Stimulated activated naive CD8-positive, alpha-beta T cell treated with anti-CD3 and anti-CD28 coated beads, Interleukin-15, Interleukin-2, amounts not matched to agents 100 U/mL and 50 U/mL, for 24 hours (primary cell): ENCODE measurements at regions not wholly inside any gene's neighbourhood (a gene's known extent, or its start where the extent isn't known, plus 50 kb on each side); places are given as distances from the start of the nearest gene placed in this dataset.

ENCODE experiments used
- ATAC-seq: fragments of 150-1000 bp; cut with Tn5 transposase; one replicate; pipeline ENCODE4 v1.10.0; 2021
- DNase-seq: peaks from one replicate; pipeline ENCODE4 v3.0.0; 2021

DNA sequence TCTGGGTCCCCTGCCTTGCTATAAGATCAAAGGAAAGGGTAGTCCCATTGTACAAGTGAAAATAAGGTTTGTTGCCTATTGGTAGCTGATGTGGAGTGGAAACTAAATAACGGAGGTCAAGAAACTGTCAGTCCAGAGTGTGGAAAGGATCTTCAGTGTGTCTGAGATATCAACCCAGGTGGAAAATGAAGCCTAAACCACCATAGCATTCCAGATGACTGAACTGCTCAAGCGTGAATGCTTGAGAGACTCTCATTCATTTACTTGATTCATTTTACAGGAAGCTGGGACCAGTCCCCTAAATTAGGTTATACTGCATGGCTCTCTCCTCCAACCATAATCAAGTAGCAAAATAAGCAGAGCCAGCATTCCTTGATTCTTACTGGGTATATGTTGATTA is 116.0 kb upstream of the SLC28A3 start:
- no peak for DNase-seq
- ATAC-seq = no peak

DNA sequence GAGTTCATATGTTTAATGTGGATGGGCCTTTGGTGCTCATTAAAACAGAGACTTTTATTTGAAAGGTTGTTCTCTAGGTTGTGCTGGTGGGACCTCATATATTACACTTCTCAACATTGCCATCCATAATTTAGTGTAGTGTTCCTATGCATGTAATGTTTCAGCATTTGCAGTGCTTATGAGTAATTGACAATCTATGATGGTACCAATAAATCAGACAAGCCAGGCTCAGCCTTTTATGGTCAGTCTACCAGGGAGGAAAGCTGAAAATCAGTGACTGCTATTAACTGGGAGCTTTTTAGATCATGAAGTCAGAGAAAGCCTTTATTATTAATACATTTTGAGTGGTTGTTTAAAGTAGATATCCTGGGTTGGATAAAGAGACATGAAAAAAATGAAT is 120.1 kb upstream of the SLC28A3 start:
- no peak for DNase-seq
- ATAC-seq = no peak

DNA sequence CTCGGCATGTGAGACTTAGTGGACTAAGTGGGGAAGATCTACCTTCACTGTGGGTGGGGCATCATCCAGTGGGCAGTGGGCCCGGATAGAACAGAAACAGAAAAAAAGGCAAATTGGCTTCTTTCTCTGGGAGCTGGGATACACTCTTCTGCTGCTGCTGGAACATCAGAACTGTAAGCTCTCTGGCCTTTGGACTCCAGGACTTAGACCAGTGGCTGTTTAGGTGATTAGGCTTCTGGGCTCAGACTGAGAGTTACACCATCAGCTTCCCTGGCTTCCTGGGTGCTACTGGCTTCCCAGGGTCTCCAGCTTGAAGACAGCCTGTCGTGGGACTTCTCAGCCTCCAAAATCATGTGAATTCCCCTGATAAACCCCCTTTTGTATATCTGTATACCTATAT is 122.7 kb upstream of the SLC28A3 start:
- DNase-seq = no peak
- no peak for ATAC-seq

DNA sequence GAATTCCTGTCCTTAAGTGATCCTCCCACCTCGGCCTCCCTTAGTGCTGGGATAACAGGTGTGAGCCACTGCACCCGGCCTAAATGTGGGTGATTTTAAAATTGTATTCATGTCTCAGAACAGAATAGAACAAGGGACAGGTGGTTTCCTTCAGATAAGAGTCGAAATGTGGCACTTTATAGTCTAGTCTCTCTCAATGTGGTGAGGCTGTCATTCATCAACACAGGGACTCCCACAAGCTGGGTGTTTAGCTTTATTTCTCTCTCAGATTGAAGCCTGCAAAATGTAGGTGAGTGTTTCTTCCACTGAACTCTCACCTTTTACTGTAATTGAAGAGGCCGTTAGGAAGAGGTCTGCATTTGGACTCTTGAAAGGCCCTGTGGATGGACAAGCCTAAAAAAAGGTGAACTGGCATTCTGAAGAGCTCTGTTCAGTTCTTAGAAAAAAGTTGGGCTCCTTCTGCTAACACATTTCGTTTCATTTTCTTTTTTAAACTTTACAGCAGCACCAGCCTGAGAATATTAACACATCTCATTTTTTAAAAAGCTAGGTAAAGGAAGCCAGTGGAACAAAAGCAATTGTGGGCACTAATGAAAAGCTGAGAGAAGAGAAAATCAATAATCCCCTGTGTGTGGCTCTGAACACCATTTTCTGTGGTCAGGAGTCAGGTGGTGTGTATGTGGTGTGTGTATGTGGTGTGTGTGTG is 126.2 kb upstream of the SLC28A3 start:
- DNase-seq (no peak), ATAC-seq (no peak)

DNA sequence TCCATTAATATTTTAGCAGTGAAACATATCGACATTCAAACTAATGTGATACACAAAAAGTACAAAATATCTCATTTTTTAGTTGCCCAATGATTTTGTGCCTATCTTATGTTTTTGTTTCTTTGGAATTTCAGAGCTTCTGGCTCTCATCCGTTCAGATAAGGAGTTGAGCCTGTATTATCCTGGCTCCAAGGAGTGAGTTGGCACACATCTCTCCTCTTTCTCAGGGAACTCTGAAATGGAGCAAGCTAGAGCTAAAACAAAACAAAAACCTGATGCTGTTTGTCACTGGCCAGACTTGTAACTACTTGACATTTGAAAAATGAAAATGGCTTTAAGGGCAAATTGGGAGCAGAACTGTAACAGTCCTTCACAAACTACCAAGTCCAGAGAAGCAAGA is 131.3 kb upstream of the SLC28A3 start:
- no peak for DNase-seq

DNA sequence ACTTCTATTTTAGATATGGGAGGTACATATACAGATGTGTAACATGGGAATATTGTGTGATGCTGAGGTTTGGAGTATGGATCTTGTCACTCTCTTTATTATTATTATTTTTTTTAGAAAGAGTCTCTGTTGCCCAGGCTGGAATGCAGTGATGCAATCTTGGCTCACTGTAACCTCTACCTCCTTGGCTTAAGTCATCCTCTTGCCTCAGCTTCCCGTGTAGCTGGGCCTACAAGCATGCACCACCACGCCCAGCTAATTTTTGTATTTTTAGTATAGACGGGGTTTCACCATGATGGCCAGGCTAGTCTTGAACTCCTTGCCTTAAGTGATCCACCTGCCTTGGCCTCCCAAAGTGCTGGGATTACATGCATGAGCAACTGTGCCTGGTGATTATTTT is 138.4 kb upstream of the SLC28A3 start:
- ATAC-seq (no peak), DNase-seq (no peak)

More for the DNA sequence above, 131.3 kb upstream of the SLC28A3 start:
- ATAC-seq = no peak

DNA sequence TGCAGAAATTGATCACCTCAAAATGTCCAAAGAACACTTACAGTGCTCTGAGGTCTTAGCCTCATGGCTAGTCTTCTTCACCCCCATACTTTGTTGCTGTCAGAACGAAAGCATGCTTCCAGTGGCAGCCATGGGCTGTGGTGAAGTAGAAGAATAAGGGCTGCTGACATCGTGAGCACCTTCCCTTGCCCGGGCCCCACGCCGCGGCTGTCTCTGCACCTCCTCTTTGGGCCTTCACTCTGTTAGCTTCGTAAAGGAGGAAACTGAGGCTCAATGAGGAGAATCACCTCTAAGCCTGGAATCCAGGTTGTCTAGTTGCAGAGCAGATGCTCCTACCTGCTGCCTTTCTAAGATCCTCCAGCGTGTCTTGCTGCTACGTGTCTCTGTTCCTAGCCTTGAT is 139.5 kb upstream of the SLC28A3 start:
- no peak for ATAC-seq
- DNase-seq = no peak

DNA sequence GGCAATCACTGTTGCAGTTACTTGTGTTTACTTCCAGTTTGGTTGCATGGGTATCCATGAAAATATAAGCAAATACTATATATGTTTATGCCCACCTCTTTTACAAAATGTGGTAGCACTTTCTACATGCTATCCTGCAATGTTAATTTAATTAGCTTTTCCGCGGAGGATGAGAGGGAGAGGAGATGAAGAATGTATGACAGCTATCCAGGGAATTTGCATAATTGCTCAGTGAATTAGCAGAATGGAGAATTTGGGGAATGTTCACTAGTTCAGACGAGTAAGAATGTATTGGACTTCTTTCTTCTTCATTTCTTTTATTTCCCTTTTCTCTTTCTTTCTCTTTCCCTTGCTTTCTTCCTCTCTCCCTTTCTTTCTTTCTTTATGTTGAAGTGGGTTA is 140.7 kb upstream of the SLC28A3 start:
- ATAC-seq (no peak), DNase-seq (no peak)

DNA sequence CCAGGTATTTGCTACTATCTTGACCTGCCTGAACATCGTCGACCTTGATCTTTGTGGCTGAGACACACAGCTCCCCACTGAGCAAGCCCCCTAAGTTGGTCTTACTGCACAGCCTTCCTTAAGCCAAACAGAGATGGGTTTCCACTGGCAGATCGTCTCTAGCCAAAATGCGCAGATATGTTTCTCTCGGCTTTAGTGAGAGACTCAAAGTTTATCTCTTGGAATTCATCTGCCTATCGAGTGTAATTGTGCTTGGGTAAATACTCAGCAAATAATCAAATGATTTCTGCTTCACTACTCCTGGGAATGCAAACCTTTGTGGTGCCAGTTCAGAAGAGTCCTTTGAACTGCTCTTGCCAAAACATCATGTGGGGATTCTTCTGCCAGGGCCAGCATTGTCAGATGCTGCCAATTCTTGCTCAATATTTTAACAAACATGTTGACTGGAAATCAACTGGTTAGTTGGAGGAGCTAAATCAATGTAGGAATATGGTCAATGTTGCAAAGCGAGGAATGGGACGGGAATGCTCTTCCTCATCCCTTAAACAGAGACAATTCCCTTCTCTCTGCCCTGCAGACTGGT is 141.2 kb upstream of the SLC28A3 start:
- ATAC-seq (no peak), DNase-seq (no peak)

DNA sequence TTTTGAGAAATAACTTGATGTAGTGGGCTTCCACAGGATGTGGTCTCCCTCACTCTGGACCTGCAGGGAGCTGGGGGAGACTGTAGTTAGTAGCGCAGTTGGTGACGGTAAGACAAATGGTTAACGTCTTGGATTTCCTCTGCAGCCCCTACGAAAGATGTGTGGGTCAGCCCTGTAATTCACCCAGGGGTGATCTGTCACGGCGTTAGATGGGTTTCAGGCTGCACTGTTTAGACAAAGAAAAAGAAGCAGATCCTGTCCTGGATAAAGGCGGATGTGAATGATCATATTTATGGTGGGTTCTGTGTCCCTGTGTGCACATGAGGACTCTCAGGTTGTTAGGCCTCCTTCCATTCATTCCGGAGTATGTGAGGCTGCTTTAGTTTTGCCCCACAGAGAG is 142.0 kb upstream of the SLC28A3 start:
- no peak for DNase-seq
- no peak for ATAC-seq

DNA sequence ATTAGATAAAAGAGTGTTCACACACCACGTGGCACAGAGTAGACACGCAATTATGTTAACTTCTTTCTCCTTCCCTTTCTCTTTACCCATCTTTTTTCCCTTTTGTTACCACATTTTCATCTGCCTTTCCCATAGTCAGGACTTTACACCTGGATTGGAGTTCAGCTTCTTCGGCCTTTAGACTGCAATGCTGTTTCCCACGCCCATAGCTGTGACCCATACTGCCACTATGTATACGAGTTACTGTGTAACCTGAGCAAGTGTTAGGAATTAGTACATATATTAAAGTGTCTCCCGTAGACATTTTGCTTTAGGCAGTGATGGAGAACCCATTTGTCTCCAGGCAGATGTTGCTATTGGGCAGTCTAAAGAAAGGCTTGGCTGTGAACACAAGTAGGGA is 143.6 kb upstream of the SLC28A3 start:
- ATAC-seq = no peak
- no peak for DNase-seq

DNA sequence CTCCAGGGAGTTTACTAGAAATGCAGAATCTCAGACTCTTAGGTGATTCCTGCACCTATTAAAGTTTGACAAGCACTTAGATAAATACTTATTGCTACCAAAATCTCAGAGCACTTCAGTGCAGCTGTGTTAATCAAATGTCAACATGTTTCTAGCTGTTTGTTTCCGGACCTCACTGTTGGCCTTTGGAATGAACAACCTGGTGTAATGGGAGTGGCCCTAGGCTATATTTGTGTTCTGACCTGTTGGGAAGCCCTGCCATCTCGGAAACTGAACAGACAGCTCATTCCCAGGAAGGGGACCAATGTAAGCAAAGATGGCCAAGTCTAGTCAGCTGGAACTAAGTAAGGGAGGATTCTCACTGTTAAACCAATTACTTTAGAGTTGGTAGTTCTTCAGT is 145.0 kb upstream of the SLC28A3 start:
- no peak for ATAC-seq

DNA sequence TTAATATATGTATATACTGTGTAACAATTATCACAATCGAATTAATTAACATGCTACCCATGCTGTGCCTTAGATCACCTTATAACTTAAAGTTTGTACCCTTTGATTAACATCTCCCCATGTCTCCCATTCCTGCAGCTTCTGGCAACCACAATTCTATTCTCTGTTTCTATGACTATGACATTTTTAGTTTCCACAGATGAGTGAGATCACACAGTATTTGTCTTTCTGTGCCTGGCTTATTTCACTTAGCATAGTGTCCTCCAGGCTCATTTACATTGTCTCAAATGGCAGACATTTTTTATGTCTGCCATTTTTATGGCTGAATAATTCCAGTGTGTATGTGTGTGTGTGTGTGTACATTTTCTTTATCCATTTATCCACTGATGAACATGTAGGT is 146.1 kb upstream of the SLC28A3 start:
- DNase-seq (no peak), ATAC-seq (no peak)

More for the DNA sequence above, 145.0 kb upstream of the SLC28A3 start:
- no peak for DNase-seq

DNA sequence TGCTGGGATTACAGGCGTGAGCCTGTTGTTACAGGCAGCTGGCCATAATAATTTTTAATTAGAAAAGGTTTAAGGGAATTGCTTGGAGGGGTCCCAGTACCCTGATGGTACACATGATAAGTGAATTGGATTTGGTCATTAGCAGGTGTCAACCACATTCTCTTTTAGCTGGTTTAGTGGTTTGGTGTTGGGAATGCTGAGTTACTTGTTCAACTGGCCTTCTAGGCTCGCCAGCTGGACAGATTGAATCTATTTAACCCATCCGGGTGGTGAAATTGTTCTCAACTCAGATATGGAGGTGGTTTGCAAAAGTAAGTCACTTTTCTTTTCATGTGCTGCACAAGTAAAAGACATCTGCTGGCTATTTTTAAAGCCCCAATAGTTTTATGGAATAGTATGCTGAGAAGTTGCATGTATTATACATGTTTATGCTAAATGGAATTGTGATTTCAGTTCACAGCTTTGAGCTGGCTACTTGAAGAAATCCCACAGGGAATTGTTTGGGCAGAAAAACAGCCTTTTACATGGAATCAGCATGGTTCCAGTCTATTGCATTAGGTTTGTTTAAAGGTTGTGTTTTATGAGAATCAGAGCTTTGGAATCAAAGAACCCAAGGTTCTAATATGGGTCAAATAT is 149.8 kb upstream of the SLC28A3 start:
- ATAC-seq (no peak), DNase-seq (no peak)

DNA sequence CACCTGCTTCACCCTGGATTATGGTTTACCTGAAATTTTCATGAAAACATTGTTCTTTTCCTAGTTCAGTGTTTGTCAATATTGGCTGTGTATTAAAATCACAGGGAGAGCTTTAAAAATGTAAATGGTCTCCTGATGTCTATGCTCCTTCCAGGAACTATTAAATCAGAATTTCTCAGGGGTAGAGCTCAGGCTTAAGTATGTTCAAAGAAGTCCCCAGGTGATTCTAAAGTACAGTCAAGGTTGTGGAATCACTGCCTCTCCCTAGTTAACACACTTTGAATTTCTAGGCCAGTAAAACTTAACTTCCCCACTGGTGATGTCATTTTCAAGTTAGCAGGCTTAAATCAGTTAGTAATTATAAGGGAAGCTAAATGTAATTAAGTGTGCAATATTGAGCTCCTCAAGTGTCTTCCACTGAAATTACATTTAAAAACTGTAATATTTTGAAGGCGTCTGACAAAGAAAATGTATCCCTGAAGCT is 150.3 kb upstream of the SLC28A3 start:
- no peak for DNase-seq
- ATAC-seq = no peak

DNA sequence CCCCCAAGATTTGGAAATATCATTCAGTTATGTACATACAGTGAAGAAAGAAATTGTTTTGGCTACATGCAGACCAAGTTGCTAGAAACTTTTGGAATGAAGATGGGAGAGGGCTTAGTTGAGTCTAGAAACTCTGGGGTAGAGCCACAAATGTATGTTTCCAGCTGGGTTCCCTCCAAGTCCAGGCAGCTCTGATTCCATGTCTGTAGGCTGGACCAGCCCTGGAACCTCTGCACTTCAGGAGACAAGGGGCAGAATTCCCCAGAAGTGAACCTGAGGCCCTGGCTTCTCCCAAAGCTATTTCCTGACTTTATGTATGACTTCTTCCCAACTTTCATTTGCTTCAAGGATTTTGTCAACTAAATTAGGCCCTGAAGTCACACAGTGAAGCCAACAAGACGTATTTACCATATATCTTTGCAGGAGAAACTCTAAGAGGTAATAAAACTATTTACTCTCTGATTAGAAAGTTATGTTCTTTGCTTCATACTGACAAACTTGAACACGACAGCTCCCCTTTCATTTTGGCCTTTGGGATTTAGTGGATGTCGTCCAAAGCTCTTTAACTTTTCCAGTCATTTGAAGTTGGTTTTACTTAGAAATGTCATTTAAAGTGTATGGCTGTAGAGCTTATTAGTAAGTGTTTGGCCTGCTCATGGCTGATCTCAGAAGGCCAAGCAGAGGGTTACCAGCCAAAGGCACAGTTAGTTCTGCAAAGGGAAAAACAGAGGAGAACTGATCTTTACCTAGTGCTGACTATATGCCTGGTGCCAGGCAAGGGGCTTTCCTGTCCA is 152.0 kb upstream of the SLC28A3 start:
- ATAC-seq = no peak
- DNase-seq = no peak

DNA sequence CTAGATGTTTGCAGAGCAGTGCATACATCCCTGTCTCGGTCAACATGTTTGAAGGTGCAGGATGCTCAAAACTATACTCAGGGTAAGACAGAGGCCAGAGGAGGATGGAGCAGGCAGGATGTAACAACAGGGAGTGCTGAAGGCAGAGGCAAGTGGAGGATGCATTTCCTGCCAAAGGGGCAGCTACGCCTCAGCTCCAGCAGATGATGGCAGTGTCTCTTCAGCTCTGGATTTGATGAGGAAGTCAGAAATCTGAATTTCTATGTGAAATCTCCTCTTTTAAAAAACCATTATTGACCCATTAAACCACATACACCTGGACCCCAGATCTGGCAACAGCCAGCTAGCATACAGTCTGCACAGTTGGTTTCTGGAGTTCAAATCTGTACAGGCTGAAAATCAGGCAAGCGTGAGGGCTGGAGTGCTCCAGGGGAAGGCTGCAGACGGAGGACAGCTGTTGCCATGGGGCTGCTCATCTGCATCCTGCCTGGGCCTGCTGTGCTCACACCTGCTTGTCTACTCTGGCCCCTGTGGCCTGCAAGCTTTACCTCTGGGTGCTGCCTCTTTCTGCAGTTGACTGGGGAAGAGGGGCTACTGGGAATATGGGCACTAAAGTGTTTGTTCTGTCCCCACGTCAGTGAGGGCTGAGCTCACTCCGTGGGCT is 152.9 kb upstream of the SLC28A3 start:
- DNase-seq = no peak
- no peak for ATAC-seq

DNA sequence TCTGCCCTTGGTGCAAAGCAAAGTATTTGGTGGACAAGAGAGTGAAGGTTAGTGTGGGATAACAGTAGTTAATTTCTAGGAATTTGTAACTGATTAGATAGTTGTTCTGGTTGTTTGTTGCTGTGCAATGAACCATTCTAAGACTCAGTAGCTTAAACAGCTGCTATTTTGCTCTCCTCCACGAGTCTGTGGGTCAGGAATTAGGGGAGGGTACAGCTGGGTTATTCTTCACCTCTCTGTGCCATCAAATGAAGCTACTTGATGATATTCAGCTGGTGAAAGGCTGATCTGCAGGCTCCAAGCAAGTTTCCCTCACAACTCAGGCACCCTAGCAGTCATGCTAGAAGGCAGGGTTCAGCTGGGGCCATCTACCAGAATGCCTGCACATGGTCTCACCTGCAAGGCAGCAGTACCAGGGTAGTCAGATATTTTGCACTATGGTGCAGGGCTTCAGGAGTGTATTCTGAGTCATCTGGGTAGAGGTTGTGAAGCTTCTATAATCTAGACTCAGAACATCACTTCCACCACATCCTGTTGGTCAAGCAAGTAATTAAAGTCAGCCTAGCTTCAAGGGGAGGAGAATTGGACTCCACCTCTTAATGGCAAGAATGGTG is 159.5 kb upstream of the SLC28A3 start:
- ATAC-seq (no peak), DNase-seq (no peak)

DNA sequence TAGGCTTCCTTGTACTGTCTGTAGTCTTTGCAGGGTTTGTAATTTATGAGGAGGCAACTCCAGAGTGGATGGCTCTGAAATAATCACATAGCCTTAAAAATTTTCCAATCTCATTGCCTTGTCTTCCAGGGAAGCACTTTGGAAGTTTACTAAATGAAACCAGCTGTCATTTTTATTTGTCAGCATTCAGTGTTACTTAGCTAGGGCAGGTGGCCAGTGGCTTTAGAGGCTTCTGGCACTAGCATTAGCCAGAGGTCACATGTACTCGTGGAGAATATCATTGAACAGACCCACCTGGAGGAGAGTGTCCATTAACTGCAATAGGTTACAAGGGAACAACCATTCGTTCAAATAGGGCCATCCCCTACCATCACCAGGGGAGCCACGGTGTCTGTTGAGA is 160.3 kb upstream of the SLC28A3 start:
- no peak for DNase-seq

DNA sequence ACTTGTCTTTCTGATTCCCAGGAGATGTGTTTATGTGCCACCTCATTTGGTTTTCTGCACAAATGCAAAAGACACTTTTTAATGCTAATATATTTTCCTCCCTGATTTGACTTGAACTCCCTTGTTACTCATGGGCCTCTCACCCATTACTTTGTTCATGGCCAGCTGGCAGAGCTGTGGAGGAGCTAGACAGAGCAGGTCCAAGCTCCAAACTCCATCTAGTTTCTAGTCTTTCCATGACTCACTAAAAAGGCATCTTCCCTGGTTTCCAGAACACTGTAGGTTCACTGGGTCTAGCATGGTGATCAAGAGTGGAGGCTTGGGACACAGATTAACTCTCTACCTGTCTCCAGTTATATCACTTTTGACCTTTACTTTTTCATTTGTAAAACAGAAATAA is 161.0 kb upstream of the SLC28A3 start:
- no peak for DNase-seq
- no peak for ATAC-seq

More for the DNA sequence above, 160.3 kb upstream of the SLC28A3 start:
- no peak for ATAC-seq

DNA sequence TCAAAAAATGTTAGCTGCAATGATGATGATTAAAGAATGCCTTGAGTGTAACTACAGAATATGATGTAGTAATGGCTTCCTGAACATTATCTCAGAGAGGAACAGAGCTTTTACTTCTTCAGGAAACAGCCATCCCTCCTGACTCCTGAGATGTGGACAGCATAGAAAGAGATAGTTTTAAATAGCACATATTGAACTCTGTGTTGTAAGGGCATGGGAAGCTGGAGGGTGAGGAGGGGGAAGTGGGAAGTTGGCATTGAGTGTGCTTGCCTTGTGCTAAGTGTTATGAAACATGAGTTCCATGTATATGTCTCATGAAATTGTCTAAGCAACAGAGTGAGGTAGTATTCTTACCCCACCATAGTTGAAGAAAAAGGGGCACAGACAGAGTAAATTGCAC is 161.5 kb upstream of the SLC28A3 start:
- DNase-seq (no peak), ATAC-seq (no peak)

DNA sequence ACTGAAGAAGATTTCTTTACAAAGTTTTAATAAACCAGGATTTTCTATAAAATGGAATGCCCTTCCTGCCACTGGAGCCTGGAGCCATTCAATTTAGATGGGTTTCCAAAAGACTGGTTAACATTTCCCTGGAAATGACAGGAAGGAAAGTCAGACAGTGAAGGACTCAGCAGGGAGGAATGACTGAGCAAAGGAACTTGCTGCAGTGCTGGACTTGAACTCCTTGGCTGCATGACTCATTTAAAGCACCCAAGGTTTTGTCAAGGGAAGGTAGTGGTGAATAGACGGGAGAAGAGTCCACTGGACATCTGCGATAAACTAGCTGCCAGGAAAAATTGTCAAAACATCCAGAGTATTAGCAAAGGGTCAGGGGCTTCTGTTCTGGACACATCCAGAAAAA is 163.8 kb upstream of the SLC28A3 start:
- no peak for ATAC-seq
- DNase-seq = no peak
